Esophagus (tissue), 2 donors: ENCODE measurements at regions not wholly inside any gene's neighbourhood (a gene's known extent, or its start where the extent isn't known, plus 50 kb on each side); places are given as distances from the start of the nearest gene placed in this dataset.

ENCODE experiments used
- H3K27ac ChIP-seq, 2 donors: one replicate each; pipeline ENCODE4 v1.5.1; 2013; ENCODE audit warnings: low read depth in 2 of 2, mild to moderate bottlenecking in 2 of 2, inconsistent platforms in 1 of 2, low read length in 1 of 2, moderate library complexity in 1 of 2
- H3K27me3 ChIP-seq, 2 donors: one replicate each; pipeline ENCODE4 v1.6.1; 2013; ENCODE audit warnings: low read length in 2 of 2, control low read depth in 1 of 2, mild to moderate bottlenecking in 1 of 2; ENCODE audit not compliant: insufficient read depth in 2 of 2, control insufficient read depth in 1 of 2
- H3K36me3 ChIP-seq, 2 donors: one replicate each; pipeline ENCODE4 v1.6.1; 2013; ENCODE audit warnings: low read length in 1 of 2; ENCODE audit not compliant: control insufficient read depth in 2 of 2, insufficient read depth in 2 of 2
- H3K4me1 ChIP-seq, 2 donors: one replicate each; pipeline ENCODE4 v1.6.1; 2013; ENCODE audit warnings: low read length in 1 of 2; ENCODE audit not compliant: control insufficient read depth in 2 of 2, insufficient read depth in 2 of 2
- H3K4me3 ChIP-seq, 2 donors: one replicate each; pipeline ENCODE4 v1.5.1; 2013; ENCODE audit warnings: low read length in 2 of 2, mild to moderate bottlenecking in 2 of 2, low read depth in 1 of 2, moderate library complexity in 1 of 2
- H3K9me3 ChIP-seq, 2 donors: one replicate each; pipeline ENCODE4 v1.6.1; 2013; ENCODE audit warnings: mild to moderate bottlenecking in 2 of 2, low read depth in 1 of 2, low read length in 1 of 2, moderate library complexity in 1 of 2; ENCODE audit not compliant: control insufficient read depth in 2 of 2, insufficient read depth in 1 of 2
- WGBS, 2 donors: extraction: QIAGEN DNeasy Blood & Tissue Kit; methylation state at CpG; one replicate each; pipeline ENCODE4 v1.1.7; 2013; 5-methylcytosine and 5-hydroxymethylcytosine counted together
- donor health status: healthy with polysubstance abuse.
- donor health status: Bipolar disorder and iron deficiency.

DNA sequence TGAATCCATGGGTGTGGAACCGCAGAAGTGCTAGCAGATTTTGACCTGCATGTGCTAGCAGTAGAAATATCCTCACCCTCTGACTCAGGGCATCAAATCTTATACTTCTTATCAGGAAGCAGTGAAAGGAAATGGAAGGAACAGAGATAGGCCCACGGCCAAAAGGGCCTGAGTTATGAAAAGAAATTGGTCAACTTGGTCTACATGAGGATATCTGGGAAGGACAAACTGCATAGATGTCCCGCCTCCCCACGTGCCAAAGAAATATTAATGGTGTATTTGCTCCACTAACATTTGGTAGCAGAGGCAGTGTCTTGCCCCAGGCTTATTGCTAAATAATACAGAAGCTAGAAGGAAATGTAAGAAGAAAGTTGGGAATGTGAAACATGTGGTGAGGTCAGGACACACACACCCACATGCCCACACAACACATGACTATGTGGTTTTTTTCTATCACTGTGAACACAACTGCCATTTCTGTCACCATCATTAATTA lies 93.6 kb upstream of the COL8A1 start:
- Histone ChIP-seq H3K4me1 (no peaks in the 10 kb centered on the region), H3K4me3 (no peak overlapping the region), H3K27me3 (no peaks in the 10 kb centered on the region), H3K27ac (no peak overlapping the region), H3K9me3 (no peaks in the 10 kb centered on the region), H3K36me3 (no peaks in the 10 kb centered on the region)
- 43 to 55% methylated on average over 4 of the region's 4 CpGs for WGBS, 2 donors

DNA sequence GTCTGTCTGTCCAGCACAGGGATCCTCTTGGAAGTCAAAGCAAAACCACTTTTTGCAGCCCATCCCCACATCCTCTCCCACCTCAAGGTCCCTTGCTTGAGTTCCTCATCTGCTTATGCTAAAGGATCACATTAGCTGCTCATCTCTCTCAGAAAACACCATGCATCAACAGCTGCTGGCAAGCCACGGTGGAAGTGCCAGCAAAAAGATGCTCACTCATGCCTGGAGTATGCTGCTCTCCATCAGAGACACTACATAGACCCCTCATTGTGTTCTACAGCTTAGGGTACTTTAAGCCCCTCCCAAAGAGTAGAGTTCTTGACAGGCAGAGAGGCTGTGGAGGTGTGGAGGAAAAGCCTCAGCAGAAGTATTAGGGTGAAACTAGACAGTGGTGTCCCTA lies 94.6 kb upstream of the COL8A1 start:
- Histone ChIP-seq H3K36me3 (no peaks in the 10 kb centered on the region), H3K27ac (no peak overlapping the region), H3K27me3 (no peaks in the 10 kb centered on the region), H3K4me1 (no peaks in the 10 kb centered on the region), H3K9me3 (no peaks in the 10 kb centered on the region), H3K4me3 (no peak overlapping the region)
- 0 to 35% methylated on average over 1 of the region's 1 CpG for WGBS, 2 donors

DNA sequence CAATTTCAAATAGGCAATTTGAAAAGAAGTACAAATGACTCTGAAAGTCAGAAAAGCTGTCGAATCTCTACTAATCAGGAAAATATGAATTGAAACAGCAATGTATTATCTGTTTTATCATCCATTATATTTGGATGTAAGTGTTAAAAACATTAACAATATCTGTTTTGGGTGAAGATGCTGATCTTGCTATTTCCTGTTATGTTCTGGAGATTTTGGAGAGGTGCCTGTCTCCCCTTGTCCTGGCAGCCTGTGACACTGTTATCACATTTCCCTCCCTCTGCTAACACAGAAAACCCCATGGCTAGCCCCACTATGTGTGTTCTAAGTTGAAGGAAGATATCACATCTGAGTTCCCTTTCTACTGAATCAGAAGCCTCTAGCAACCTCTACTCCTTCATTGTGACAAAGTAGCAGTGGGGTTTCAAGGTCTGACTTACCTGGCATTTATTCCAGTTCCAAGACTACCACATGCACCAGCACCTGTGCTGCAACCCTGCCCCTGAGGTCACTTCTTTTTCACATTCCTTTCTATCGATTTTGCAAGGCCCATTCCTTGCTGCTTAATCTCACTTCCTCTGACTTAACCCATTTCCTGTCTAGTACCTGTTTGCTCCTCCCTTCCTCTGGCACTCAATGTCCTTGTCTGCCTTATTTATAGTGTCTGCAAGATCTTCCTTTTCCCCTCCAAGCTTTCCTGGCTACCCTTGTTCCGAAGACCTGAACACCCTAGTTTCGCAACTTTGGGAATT lies 95.5 kb upstream of the COL8A1 start:
- no peaks in the 10 kb centered on the region for H3K27me3 ChIP-seq
- H3K36me3 ChIP-seq: no peaks in the 10 kb centered on the region
- no peaks in the 10 kb centered on the region for H3K9me3 ChIP-seq
- H3K27ac ChIP-seq: no peak overlapping the region
- WGBS, 2 donors: 68 to 71% methylated on average over 4 of the region's 4 CpGs
- H3K4me1 ChIP-seq: no peaks in the 10 kb centered on the region
- no peak overlapping the region for H3K4me3 ChIP-seq

DNA sequence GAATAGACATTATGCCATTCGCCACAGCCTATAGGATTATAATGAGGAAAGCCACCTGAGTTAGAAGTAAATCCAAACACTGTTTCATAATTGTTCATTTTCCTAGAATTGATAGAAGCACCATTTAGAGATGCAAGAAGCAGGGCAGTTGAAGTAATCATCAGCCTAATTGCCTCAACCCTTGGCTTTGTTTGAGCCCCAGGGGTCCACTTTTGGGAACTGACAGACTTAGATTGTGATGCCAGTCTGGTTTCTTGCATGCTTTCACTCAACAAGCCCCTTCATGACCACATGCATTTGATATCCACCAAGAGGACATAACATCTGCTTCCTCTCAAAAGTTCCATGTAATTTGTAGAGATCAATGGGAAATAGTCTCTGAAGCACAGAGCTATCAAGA lies 97.2 kb upstream of the COL8A1 start:
- H3K9me3 ChIP-seq: no peaks in the 10 kb centered on the region
- no peaks in the 10 kb centered on the region for H3K36me3 ChIP-seq
- 73 to 87% methylated on average over 1 of the region's 1 CpG for WGBS, 2 donors
- no peak overlapping the region for H3K4me3 ChIP-seq
- H3K4me1 ChIP-seq: no peaks in the 10 kb centered on the region
- H3K27ac ChIP-seq: no peak overlapping the region
- H3K27me3 ChIP-seq: no peaks in the 10 kb centered on the region

DNA sequence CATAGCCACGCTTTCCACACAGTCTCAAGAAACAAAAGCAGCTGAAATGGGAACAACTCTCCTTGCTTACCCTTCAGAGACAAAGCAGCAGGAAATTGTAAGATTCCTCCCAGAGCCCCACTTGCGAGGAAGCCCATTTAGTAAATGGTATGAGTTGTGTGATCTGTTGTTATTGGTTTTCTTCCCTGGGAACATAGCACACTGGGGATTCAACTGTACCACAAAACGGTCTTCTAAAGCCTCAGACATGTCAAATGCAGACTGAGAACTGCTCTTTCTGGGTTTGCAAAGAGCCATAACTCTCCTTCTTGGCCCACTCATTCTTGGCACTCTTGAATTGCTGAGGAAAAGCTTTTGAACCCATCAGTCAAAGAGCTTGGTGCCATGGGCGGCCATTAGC lies 101.0 kb upstream of the COL8A1 start:
- Histone ChIP-seq H3K4me3 (no peak overlapping the region), H3K36me3 (no peaks in the 10 kb centered on the region), H3K4me1 (no peaks in the 10 kb centered on the region), H3K27ac (no peak overlapping the region), H3K9me3 (no peaks in the 10 kb centered on the region), H3K27me3 (no peaks in the 10 kb centered on the region)
- WGBS, 2 donors: 76 to 84% methylated on average over 4 of the region's 4 CpGs

DNA sequence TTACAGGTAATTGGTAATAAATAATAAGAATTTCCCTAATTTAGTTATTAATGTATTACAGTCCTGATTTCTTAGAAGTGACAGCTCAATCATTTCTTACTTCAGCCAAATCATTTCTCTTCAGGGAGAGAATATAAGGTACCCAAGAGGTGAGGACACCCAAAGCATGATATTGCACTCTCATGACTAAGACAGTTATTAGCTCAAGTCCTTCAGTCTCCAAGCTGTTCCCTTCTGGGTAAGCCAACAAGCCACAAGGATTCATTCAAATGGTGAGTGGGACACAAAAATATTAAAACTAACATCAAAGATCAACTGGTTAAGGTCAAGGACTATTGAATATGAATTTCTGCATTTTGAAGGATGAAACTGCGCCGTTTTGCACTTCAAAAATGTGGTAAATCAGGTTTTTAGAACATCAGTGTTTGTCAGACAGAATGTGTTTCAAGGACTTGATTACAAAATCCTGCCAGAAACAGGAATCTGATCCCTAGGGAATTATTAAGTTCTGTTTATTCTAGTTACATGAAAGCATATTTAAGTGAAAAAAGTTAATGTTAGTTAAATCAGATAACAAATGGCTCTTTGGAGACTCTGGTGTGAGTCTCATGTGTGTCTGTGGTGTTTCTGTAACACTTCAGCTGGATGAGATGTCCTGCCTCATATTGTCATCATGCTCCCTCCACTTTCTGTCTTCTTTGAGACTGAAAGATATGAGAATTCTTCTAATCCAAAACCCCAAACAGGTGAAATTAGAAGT lies 101.7 kb upstream of the COL8A1 start:
- H3K27me3 ChIP-seq: no peaks in the 10 kb centered on the region
- H3K36me3 ChIP-seq: no peaks in the 10 kb centered on the region
- no peak overlapping the region for H3K4me3 ChIP-seq
- WGBS, 2 donors: 45 to 57% methylated on average over 2 of the region's 2 CpGs
- H3K27ac ChIP-seq: no peak overlapping the region
- no peaks in the 10 kb centered on the region for H3K9me3 ChIP-seq
- H3K4me1 ChIP-seq: no peaks in the 10 kb centered on the region

DNA sequence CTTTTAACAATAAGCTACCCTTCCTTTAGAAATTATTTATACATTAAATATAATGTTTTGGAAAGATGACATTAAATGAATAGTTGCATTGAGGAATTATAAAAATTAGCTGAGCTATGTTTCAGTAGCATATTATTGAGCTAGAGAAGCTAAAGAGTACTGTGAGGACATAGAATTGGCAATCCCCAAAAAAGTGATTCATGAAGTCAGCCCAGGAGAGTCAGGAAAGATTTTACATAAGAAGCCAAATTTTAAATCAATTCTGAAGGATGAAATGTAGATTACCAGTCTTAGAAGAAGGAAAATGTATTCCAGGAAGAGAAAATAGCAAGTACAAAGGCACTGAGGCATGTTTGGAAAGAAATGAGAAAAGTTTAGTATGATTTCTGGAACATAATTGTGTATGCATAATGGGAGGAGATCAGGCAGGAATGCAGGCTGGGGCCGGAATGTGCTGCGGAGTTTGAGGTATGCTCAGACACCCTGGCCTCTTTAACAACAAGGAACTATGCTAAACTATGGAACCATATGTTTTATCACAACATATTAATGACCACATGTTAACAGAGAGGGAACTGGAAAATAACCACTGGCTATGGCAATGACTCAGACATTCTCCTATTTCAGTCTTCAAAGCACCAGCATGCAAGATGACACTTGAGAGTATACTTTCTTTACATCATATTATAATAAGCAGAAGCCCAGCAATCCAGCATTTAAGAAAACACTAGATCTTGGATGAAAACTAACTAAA lies 103.3 kb upstream of the COL8A1 start:
- Histone ChIP-seq H3K4me3 (no peak overlapping the region), H3K27ac (no peak overlapping the region), H3K27me3 (no peaks in the 10 kb centered on the region), H3K36me3 (no peaks in the 10 kb centered on the region), H3K4me1 (no peaks in the 10 kb centered on the region), H3K9me3 (no peaks in the 10 kb centered on the region)
- 75 to 84% methylated on average over 2 of the region's 2 CpGs for WGBS, 2 donors

DNA sequence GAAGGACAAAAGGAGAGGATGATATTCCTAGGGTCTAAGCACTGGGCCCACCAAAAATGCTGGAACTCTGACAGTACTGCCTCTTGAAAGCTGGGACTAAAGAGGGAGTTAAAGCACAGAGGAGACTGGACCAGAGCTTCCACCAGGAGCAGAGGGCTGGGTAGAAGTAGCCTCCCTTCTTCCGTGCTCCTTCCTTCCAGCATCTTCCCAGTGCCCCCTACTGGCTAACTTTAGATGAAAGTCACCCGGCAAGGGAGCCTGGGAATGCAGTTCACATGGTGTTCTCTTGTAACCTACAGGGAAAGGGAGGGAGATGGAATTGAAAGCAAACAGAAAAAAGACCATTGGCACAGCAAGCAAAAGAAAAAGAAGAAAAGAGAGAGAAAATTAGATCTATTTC lies 106.1 kb upstream of the COL8A1 start:
- Histone ChIP-seq H3K36me3 (no peaks in the 10 kb centered on the region), H3K4me1 (no peaks in the 10 kb centered on the region), H3K9me3 (no peaks in the 10 kb centered on the region), H3K27ac (no peak overlapping the region), H3K27me3 (no peaks in the 10 kb centered on the region), H3K4me3 (no peak overlapping the region)
- WGBS, 2 donors: 51 to 66% methylated on average over 2 of the region's 2 CpGs

DNA sequence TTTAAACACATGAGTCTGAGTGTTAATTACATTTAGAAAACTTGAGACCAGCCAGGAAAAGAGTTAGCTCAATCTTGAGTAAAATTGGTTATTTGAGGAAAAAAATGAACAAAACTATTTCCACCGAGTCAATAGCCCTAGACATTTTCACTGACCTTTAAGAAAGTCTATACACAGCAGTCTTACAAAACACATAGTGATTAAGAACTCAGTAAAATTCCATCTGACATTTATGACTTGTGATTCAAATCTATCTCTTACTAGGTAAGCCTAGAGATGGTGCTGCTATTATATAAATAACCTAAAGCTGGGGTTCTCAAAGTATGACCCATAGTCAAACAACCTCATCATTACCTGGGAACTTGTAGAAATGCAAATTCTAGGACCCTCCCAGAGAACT lies 109.1 kb upstream of the COL8A1 start:
- no peaks in the 10 kb centered on the region for H3K36me3 ChIP-seq
- WGBS, 2 donors: 69 to 79% methylated on average over 1 of the region's 1 CpG
- H3K4me1 ChIP-seq: no peaks in the 10 kb centered on the region
- H3K4me3 ChIP-seq: no peak overlapping the region
- peaks cover 0 to 3% of the 10 kb centered on the region in 2 donors for H3K9me3 ChIP-seq
- no peak overlapping the region for H3K27ac ChIP-seq
- no peaks in the 10 kb centered on the region for H3K27me3 ChIP-seq
